Neural cell (in vitro differentiated cells): ENCODE measurements at regions not wholly inside any gene's neighbourhood (a gene's known extent, or its start where the extent isn't known, plus 50 kb on each side); places are given as distances from the start of the nearest gene placed in this dataset.

Experiments used
- H2AFZ ChIP-seq: fragments of 200-600, 300-800 bp; sonication (generic), shearing (Covaris generic); 2 replicates; pipeline ENCODE4 v1.6.0; 2014; ENCODE audit warnings: low read depth, mild to moderate bottlenecking, antibody characterized with exemption, low read length, moderate library complexity
- H3F3A ChIP-seq: fragments of 200-600 bp; shearing (Covaris generic); 2 replicates; pipeline ENCODE4 v1.6.1; 2016; ENCODE audit warnings: mild to moderate bottlenecking, moderate library complexity, mixed read lengths, antibody characterized with exemption, low read length; ENCODE audit not compliant: insufficient read depth, poor library complexity, severe bottlenecking
- H3K27ac ChIP-seq: fragments of 200-600, 300-800 bp; sonication (generic), shearing (Covaris generic); 2 replicates; pipeline ENCODE4 v1.5.1; 2014; ENCODE audit warnings: mild to moderate bottlenecking, low read length, moderate library complexity
- H3K27me3 ChIP-seq: fragments of 300-800, 200-600 bp; sonication (generic), shearing (Covaris generic); 2 replicates; pipeline ENCODE4 v1.6.0; 2014; ENCODE audit warnings: mild to moderate bottlenecking, low read depth, low read length, moderate library complexity; ENCODE audit not compliant: insufficient read depth
- H3K36me3 ChIP-seq: fragments of 300-800, 200-600 bp; sonication (generic), shearing (Covaris generic); 2 replicates; pipeline ENCODE4 v1.5.1; 2014; ENCODE audit warnings: mild to moderate bottlenecking, antibody characterized with exemption, low read length, moderate library complexity; ENCODE audit not compliant: insufficient read depth
- H3K4me2 ChIP-seq: fragments of 300-800, 200-600 bp; sonication (generic), shearing (Covaris generic); 2 replicates; pipeline ENCODE4 v1.6.0; 2014; ENCODE audit warnings: mild to moderate bottlenecking, low read length
- H3K4me3 ChIP-seq: fragments of 300-800, 200-600 bp; sonication (generic), shearing (Covaris generic); 2 replicates; pipeline ENCODE4 v1.5.1; 2014; ENCODE audit warnings: mild to moderate bottlenecking, low read length, moderate library complexity
- H3K79me2 ChIP-seq: fragments of 200-600 bp; shearing (Covaris generic); replicated peaks from 2 replicates; pipeline ENCODE4 v1.6.0; 2014; ENCODE audit warnings: mild to moderate bottlenecking, low read length, moderate library complexity; ENCODE audit not compliant: insufficient read depth
- H3K9ac ChIP-seq: fragments of 300-800, 200-600 bp; sonication (generic), shearing (Covaris generic); 2 replicates; pipeline ENCODE4 v1.6.1; 2016; ENCODE audit warnings: mild to moderate bottlenecking, low read length, mixed read lengths
- H3K9me2 ChIP-seq: fragments of 200-600 bp; shearing (Covaris generic); 2 replicates; pipeline ENCODE4 v1.6.1; 2016; ENCODE audit warnings: mild to moderate bottlenecking, low read length, mixed read lengths; ENCODE audit not compliant: insufficient read depth
- H3K9me3 ChIP-seq: fragments of 200-600, 300-800 bp; sonication (generic), shearing (Covaris generic); 2 replicates; pipeline ENCODE4 v1.6.1; 2016; ENCODE audit warnings: mild to moderate bottlenecking, mixed run types, low read length, moderate library complexity, mixed read lengths
- H4K20me1 ChIP-seq: fragments of 200-600 bp; shearing (Covaris generic); 2 replicates; pipeline ENCODE4 v1.6.1; 2016; ENCODE audit warnings: mild to moderate bottlenecking, mixed run types; ENCODE audit not compliant: insufficient read depth
- CTCF ChIP-seq: fragments of 450-650 bp; IDR thresholded peaks from 2 replicates; pipeline ENCODE4 v1.5.1; 2014; ENCODE audit warnings: antibody characterized with exemption, mild to moderate bottlenecking, moderate library complexity; ENCODE audit not compliant: poor library complexity, severe bottlenecking
- EP300 ChIP-seq: fragments of 450-650 bp; conservative IDR thresholded peaks from 2 replicates; pipeline ENCODE4 v1.6.1; 2014; ENCODE audit warnings: antibody characterized with exemption, mild to moderate bottlenecking, moderate library complexity; ENCODE audit not compliant: poor library complexity, severe bottlenecking
- EZH2 ChIP-seq: fragments of 200-600, 300-800 bp; shearing (Covaris generic), sonication (generic); IDR thresholded peaks from 2 replicates; pipeline ENCODE4 v1.6.1; 2014; ENCODE audit warnings: antibody characterized with exemption, low read length, borderline replicate concordance, mild to moderate bottlenecking; ENCODE audit not compliant: insufficient read depth, poor library complexity, severe bottlenecking
- MXI1 ChIP-seq: fragments of 450-650 bp; conservative IDR thresholded peaks from 2 replicates; pipeline ENCODE4 v1.6.1; 2014; ENCODE audit warnings: antibody characterized with exemption, mild to moderate bottlenecking; ENCODE audit not compliant: poor library complexity, severe bottlenecking
- POLR2AphosphoS5 ChIP-seq: IDR thresholded peaks from 2 replicates; pipeline ENCODE4 v1.6.1; 2012
- RAD21 ChIP-seq: fragments of 450-650 bp; conservative IDR thresholded peaks from 2 replicates; pipeline ENCODE4 v1.6.1; 2014; ENCODE audit warnings: antibody characterized with exemption, mild to moderate bottlenecking, moderate library complexity
- REST ChIP-seq: IDR thresholded peaks from 2 replicates; pipeline ENCODE4 v1.6.1; 2012; ENCODE audit warnings: borderline replicate concordance
- SMC3 ChIP-seq: fragments of 450-650 bp; conservative IDR thresholded peaks from 2 replicates; pipeline ENCODE4 v1.6.1; 2014; ENCODE audit warnings: antibody characterized with exemption, mild to moderate bottlenecking, moderate library complexity; ENCODE audit not compliant: poor library complexity
- TAF1 ChIP-seq: IDR thresholded peaks from 2 replicates; pipeline ENCODE4 v1.6.1; 2012; ENCODE audit warnings: low read depth

- no peaks in the 10 kb centered on the region for H3F3A ChIP-seq
- no peak overlapping the region for H3K4me2 ChIP-seq
- H3K27me3 ChIP-seq = peaks cover 4% of the 10 kb centered on the region
- H4K20me1 ChIP-seq = no peaks in the 10 kb centered on the region
- no peak overlapping the region for H3K9ac ChIP-seq
- no peaks in the 10 kb centered on the region for H3K36me3 ChIP-seq
- H3K9me3 ChIP-seq = no peaks in the 10 kb centered on the region
- no peak overlapping the region for H3K4me3 ChIP-seq
- no peak overlapping the region for H2AFZ ChIP-seq
- no peak overlapping the region for H3K27ac ChIP-seq
- H3K9me2 ChIP-seq = no peaks in the 10 kb centered on the region
- H3K79me2 ChIP-seq = no peaks in the 10 kb centered on the region
- TF ChIP-seq CTCF (no peak), RAD21 (no peak), EZH2 (no peak), EP300 (no peak), TAF1 (no peak), POLR2AphosphoS5 (no peak), REST (no peak), SMC3 (no peak)
These were observed 72.5 kb upstream of the KCNMA1 start for GRCh38 chr10:77710081-77710551.

DNA sequence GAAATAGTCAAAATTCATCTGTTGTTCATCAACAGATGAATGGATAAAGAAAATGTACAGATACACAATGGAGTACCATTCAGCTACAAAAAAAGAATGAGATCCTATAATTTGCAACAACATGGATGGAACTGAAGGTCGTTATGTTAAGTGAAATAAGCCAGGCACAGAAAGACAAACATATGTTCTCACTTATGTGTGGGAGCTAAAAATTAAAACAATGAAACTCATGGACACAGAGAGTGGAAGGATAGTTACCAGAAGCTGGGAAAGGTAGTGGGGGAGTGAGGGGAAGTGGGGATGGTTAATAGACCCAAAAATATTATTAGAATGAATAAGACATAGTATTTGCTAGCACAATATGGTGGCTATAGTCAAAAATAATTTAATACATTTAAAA is 70.0 kb upstream of the KCNMA1 start:
- no peak for TF ChIP-seq RAD21
- TF ChIP-seq CTCF = no peak
- TF ChIP-seq POLR2AphosphoS5 = no peak
- no peak for TF ChIP-seq REST
- TF ChIP-seq TAF1 = no peak
- TF ChIP-seq MXI1 = no peak
- TF ChIP-seq SMC3 = no peak
- no peak for TF ChIP-seq EP300
- no peak for TF ChIP-seq EZH2
- H3F3A ChIP-seq = no peaks in the 10 kb centered on the region
- peaks cover 4% of the 10 kb centered on the region for H3K27me3 ChIP-seq
- H2AFZ ChIP-seq = no peak overlapping the region
- H3K9me3 ChIP-seq = no peaks in the 10 kb centered on the region
- no peaks in the 10 kb centered on the region for H3K36me3 ChIP-seq
- H3K27ac ChIP-seq = no peak overlapping the region
- no peaks in the 10 kb centered on the region for H3K79me2 ChIP-seq
- no peaks in the 10 kb centered on the region for H3K9me2 ChIP-seq
- no peak overlapping the region for H3K4me3 ChIP-seq
- H4K20me1 ChIP-seq = no peaks in the 10 kb centered on the region
- H3K4me2 ChIP-seq = no peak overlapping the region
- H3K9ac ChIP-seq = no peak overlapping the region
